Activated CD8-positive, alpha-beta memory T cell treated with anti-CD3 and anti-CD28 coated beads, Interleukin-2, amount 50 U/mL, for 4 hours (primary cell): ENCODE measurements at regions not wholly inside any gene's neighbourhood (a gene's known extent, or its start where the extent isn't known, plus 50 kb on each side); places are given as distances from the start of the nearest gene placed in this dataset.
"Not testable (repeated sequence)": the region's sequence is repeated elsewhere in the genome, so short reads cannot be mapped to it uniquely, and the experiment has no call there.

ENCODE experiments used
- DNase-seq: peaks from one replicate; pipeline ENCODE4 v3.0.0-alpha.2; 2020

- DNase-seq, result no peak
These were observed 429.4 kb downstream of the PCNX1 start for GRCh38 chr14:71336489-71337192.

- no peak for DNase-seq
These were observed 430.9 kb downstream of the PCNX1 start for GRCh38 chr14:71338153-71338552.

DNA sequence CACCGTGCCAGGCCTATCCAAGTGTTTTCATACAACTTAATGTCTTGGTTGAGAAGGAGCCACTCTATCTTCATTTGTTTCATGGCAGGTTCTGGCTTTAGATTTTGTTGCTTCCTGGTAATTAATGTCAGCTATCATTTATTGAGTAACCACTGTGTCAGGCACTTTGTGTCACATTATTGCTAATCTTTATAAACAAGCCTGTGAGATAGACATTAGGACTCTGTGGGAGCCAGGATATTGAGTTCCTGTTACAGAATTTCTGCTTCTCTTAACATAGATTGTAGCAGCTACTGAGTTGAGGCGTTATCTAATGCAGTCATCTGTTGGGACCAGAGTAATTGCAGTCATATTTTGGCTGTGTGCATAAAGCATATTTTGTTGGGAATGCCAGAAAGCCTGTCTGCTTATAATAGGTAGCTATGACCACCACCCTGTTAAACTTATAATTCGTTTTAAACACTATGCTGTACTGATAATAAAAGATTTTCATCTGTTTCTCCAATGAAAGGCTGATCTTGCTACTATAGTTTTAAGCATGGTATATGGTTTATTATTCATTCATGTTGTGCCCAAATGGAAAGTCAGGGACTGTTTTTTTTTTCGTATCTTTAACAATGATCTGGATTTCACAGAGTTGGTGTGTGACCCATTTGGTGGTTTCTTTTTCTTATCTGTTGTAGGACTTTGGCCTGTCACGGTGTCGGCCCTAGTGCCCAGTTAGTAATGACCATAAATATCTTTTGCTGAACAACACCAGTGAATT, 432.6 kb downstream of the PCNX1 start:
- no peak for DNase-seq

DNA sequence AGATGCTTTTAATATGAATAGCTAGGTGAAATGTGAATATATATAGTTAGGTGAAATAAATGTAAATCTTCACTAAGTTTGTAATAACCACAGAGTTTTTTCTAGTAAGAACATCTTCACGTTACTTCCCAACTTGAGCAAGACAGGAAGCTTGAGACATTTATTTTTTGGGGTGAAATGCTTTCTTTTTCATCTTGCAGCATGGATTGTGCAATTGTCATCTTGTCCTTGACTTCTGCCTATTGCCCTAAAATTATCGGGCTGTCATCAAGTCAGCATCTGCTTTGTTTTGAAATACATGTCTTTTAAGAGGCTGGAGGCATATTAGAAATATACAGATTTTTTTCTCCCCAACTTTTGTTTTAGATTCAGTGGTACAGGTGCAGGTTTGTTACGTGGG, 433.9 kb downstream of the PCNX1 start:
- DNase-seq, result no peak

DNA sequence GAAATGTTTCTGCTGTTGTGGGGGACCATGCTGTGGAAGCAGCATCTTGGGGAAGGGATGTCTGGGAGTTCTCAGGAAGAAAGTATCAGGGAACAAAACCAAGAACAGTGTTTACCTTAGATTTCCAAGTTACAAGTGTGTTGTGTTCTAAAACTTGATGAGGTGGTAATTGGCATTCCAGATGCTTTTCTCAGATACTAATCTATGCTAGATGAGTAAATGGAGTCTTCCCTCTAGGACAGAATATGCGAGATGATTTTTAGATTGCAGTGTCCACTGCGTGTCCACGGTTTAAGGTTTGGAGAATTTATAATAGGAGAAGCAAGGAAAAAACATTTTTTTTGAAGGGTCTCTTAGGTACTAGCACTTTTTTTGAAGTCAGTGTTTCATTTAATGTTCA, 436.5 kb downstream of the PCNX1 start:
- DNase-seq, result no peak

- no peak for DNase-seq
These were observed 437.2 kb downstream of the PCNX1 start for GRCh38 chr14:71344506-71344905.

DNA sequence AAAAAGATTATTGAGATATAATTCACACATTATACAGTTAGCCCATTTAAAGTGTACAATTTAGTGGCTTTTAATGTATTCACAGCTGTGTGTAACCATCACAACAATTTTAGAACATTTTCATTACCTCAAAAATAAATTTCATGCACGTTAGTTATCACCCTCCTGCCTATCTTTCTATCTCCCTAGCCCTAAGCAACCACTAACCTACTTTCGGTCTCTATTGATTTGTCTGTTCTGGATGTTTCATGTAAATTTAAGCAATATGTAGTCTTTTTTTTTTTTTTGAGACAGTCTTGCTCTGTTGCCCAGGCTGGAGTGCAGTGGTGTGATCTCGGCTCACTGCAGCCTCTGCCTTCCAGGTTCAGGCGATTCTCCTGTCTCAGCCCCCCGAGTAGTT, 439.4 kb downstream of the PCNX1 start:
- no peak for DNase-seq

DNA sequence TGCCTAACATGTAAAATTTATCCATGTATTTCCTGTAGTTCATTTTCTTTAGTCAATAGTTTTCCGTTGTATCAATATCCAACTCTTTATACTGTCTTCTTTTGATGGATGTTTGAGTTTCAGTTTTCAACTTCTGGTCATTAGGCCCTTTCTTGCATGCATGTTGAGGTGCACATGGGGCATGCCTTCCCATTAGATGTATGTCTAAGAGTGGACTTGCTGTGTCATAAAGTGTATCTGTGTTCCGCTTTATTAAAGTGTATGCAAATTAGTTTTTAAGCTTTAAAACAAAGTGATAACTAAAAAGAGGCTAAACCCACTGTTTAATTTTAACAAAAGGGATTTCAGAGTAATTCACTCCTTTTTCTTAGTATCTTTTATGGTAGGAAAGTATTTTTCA, 441.1 kb downstream of the PCNX1 start:
- no peak for DNase-seq

DNA sequence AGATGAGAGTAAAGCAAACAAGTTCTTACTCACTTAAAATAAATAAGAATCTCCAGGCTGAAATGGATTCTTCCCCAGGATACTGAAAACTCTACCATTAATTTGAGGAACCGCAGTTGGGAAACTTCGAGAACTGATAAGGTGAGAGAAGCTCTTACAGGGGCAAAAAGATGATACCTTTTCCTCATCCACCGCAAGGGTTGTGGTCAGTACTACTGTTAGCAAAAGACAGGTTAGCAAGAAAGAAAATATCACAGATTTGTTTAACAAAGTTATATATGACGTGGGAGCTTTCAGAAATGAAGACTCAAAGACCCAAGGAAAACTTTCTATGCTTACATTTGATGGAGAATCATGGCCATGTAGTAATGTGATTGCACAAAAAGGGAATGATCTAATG, 441.6 kb downstream of the PCNX1 start:
- DNase-seq, result no peak

GRCh38 chr14:71354142-71354541, 446.9 kb downstream of the PCNX1 start:
- no peak for DNase-seq

- DNase-seq, result no peak
These were observed 447.5 kb downstream of the PCNX1 start for GRCh38 chr14:71354801-71355200.

- DNase-seq, result no peak
These were observed 448.3 kb downstream of the PCNX1 start for GRCh38 chr14:71355324-71356201.

GRCh38 chr14:71358209-71358931, 451.1 kb downstream of the PCNX1 start:
- DNase-seq, result no peak

DNA sequence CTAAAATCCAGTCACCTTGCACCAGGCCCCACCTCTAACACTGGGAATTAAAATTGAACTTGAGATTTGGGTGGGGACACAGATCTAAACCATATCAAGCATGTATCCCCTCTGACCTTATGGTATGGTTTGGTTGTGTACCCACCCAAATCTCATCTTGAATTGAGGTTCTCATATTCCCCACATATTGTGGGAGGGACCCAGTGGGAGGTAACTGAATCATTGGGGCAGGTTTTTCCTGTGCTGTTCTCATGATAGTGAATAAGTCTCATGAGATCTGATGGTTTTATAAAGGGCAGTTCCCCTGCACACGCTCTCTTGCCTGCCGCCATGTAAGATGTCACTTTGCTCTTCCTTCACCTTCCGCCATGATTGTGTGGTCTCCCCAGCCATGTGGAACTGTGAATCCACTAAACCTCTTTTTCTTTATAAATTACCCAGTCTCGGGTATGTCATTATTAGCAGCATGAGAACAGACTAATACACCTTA, 451.7 kb downstream of the PCNX1 start:
- not testable (repeated sequence) for DNase-seq

- DNase-seq, result no peak
These were observed 452.6 kb downstream of the PCNX1 start for GRCh38 chr14:71359823-71360222.

DNA sequence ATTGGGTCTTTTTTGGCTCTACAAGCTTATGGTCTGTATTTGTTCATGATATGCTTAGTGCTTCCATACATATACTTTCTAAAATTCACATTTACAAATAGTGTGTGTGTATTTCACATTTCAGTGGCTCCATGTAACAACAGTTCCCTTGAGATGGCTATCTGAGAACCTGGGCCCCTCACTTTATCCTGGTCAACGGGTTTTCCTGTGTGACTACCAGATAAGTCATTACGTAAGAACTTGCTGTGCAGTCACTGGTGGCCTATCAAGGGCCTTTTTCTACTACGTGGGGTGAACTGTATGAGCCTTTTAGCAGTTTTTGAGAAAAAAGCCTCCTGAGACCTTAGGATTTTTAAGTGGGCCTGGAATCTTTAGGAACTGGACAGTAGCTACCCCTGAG, 454.1 kb downstream of the PCNX1 start:
- DNase-seq, result no peak

DNA sequence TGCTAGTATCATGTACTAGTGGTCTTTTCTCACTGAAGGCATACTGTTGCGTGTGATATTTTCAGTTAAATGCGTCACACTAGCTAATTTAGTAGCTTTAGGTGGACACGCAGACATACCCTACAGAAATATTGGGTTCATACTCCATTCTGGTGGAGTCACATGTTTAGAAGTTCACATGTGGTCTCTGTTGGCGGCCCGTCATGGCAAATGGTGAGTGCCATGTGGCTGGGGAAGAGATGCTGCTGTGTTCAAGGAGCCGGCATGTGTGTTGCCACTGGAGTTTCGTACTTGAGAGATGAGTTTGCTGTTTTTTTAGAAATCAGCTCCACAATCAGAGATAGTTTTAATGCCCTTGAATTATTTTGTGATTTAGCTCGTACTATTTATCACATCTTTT, 454.6 kb downstream of the PCNX1 start:
- no peak for DNase-seq

DNA sequence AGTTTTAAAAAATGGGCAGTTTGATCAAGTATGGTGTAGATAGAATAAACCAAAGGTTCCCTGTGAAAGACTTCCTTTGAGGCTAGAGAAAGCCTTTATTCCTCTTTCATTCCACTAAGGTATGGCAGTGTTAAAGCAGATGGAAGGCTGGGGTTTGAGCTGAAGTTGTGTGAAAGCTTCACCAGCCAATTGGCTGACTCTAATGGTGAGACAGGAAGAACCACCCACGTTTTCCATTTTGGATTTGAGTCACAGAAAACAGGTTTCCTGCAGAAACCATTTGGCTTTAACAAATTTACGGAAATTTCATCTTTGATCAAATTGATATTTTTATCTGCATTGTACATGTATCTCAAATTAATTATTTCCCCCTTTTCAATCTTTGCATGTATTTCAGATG, 455.0 kb downstream of the PCNX1 start:
- no peak for DNase-seq

GRCh38 chr14:71362920-71363584, 455.8 kb downstream of the PCNX1 start:
- no peak for DNase-seq

DNA sequence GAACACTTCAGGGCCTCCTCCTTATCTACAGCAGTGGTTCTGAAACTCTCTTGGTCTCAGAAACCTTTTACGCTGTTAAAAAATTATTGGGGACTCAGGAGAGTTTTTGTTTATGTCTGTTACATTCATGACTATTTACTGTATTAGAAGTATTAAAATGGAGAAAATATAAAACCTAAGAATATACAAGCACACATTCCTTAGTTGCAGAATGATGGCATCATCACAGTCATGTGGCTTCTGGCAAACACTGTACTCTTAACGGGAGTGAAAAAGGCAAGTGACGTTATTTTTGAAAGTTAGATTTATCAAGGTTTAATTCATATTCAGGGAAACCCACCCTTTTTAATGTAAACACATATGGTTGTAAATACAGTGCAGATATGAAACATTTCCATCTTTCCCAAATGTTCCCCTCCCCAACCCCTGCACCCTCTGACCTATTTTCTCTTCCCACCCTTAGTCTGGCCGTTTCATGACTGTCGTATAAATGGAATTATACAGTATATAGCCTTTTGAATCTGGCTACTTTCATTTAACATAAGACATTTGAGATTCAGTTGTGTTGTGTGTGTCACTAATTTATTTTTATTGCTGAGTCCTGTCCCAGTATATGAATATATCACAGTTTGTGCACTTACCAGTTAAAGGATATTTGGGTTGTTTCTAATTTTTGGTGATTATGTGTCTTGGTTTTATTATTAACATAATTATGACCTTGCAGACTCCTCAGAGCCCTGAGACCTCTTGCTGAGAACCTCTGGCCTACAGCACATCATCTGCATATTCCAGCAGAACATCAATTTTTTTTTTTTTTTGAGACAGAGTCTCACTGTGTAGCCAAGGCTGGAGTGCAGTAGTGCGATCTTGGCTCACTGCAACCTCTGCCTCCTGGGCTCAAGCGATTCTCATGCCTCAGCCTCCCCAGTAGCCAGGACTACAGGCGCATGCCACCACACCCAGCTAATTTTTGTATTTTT, 457.0 kb downstream of the PCNX1 start:
- no peak for DNase-seq

- DNase-seq, result no peak
These were observed 458.1 kb downstream of the PCNX1 start for GRCh38 chr14:71365361-71365760.
